ENCODE measurements at regions not wholly inside any gene's neighbourhood (a gene's known extent, or its start where the extent isn't known, plus 50 kb on each side); places are given as distances from the start of the nearest gene placed in this dataset.

DNA sequence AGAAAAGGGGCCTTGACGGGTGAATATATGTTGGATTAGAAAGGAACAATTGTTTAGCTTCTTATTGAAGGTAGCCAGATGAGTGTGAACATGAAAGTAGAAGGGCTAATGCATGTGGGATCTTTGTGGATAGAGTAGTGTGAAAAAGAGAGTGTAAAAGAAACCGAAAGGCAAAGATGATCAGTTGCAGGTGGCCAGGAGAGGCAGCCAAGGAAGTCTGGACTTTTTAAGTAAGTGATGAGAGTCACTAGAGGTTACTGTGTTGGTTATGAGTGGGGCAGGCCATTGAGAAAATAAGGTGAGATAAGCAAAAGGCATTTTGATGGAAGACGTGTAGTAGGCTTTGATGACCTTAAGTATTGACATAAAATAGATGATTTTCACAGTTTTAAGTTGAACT is 64.7 kb upstream of the ETV1 start:
- Histone ChIP-seq H3K36me3 (ENCODE audit: insufficient read depth, low read length, poor library complexity, severe bottlenecking) (no peaks in the 10 kb centered on the region), H3K27ac (ENCODE audit: low read depth, low read length, poor library complexity, severe bottlenecking) (no peak overlapping the region), H3K4me1 (ENCODE audit: insufficient read depth, low read length, poor library complexity, severe bottlenecking) (no peaks in the 10 kb centered on the region), H3K27me3 (replicated peaks; ENCODE audit: insufficient read depth, low read depth, low read length, poor library complexity) (no peaks in the 10 kb centered on the region), H3K4me3 (ENCODE audit: low read depth, low read length, poor library complexity, severe bottlenecking) (no peak overlapping the region), H3K9me3 (ENCODE audit: low read depth, low read length, poor library complexity, severe bottlenecking) (no peaks in the 10 kb centered on the region)
- TF ChIP-seq, protein P1, sequence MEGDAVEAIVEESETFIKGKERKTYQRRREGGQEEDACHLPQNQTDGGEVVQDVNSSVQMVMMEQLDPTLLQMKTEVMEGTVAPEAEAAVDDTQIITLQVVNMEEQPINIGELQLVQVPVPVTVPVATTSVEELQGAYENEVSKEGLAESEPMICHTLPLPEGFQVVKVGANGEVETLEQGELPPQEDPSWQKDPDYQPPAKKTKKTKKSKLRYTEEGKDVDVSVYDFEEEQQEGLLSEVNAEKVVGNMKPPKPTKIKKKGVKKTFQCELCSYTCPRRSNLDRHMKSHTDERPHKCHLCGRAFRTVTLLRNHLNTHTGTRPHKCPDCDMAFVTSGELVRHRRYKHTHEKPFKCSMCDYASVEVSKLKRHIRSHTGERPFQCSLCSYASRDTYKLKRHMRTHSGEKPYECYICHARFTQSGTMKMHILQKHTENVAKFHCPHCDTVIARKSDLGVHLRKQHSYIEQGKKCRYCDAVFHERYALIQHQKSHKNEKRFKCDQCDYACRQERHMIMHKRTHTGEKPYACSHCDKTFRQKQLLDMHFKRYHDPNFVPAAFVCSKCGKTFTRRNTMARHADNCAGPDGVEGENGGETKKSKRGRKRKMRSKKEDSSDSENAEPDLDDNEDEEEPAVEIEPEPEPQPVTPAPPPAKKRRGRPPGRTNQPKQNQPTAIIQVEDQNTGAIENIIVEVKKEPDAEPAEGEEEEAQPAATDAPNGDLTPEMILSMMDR (conservative IDR thresholded peaks at IDR 0.05; ENCODE audit: low read depth, low read length): no peak
- no peak for TF ChIP-seq EZH2 (IDR thresholded peaks at IDR 0.05; ENCODE audit: borderline replicate concordance, low read depth, low read length, poor library complexity, severe bottlenecking)
- ChIA-PET POLR2A (ENCODE audit: low non-redundant PET) (no interaction called here), CTCF (no interaction called here)
- intact Hi-C loops (cut with micrococcal nuclease; ENCODE audit: unreplicated experiment): no loop called here
- DNase-seq (ENCODE audit: low spot score): no peak
- BruUV-seq (replicated peaks): no TSS peak

DNA sequence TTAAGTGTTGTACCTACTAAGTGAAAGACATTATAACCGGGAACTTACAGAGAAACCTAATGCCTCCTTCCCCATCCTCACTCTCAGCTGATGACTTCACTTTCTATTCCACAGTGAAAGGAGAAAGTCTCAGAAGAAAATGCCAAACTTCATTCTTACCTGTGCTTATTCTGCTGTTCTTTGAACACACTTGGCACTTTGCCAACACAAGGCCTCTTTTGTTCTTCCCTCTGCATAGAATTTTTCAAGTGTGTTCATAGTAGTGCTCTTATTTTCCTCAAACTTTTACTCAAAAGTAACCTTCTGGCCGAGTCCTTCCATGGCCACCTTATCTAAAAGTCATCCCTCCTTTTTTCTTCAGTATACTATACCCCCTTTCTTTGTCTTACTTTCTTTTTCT is 59.4 kb upstream of the ETV1 start:
- Histone ChIP-seq H3K36me3 (ENCODE audit: insufficient read depth, low read length, poor library complexity, severe bottlenecking) (no peaks in the 10 kb centered on the region), H3K27me3 (replicated peaks; ENCODE audit: insufficient read depth, low read depth, low read length, poor library complexity) (no peaks in the 10 kb centered on the region), H3K27ac (ENCODE audit: low read depth, low read length, poor library complexity, severe bottlenecking) (no peak overlapping the region), H3K9me3 (ENCODE audit: low read depth, low read length, poor library complexity, severe bottlenecking) (no peaks in the 10 kb centered on the region), H3K4me3 (ENCODE audit: low read depth, low read length, poor library complexity, severe bottlenecking) (no peak overlapping the region), H3K4me1 (ENCODE audit: insufficient read depth, low read length, poor library complexity, severe bottlenecking) (no peaks in the 10 kb centered on the region)
- ChIA-PET CTCF (no interaction called here), POLR2A (ENCODE audit: low non-redundant PET) (no interaction called here)
- TF ChIP-seq, protein P1 (conservative IDR thresholded peaks at IDR 0.05; ENCODE audit: low read depth, low read length): no peak
- TF ChIP-seq EZH2 (IDR thresholded peaks at IDR 0.05; ENCODE audit: borderline replicate concordance, low read depth, low read length, poor library complexity, severe bottlenecking): no peak
- DNase-seq (ENCODE audit: low spot score): no peak
- intact Hi-C loops (cut with micrococcal nuclease; ENCODE audit: unreplicated experiment): no loop called here
- BruUV-seq (replicated peaks): no TSS peak

DNA sequence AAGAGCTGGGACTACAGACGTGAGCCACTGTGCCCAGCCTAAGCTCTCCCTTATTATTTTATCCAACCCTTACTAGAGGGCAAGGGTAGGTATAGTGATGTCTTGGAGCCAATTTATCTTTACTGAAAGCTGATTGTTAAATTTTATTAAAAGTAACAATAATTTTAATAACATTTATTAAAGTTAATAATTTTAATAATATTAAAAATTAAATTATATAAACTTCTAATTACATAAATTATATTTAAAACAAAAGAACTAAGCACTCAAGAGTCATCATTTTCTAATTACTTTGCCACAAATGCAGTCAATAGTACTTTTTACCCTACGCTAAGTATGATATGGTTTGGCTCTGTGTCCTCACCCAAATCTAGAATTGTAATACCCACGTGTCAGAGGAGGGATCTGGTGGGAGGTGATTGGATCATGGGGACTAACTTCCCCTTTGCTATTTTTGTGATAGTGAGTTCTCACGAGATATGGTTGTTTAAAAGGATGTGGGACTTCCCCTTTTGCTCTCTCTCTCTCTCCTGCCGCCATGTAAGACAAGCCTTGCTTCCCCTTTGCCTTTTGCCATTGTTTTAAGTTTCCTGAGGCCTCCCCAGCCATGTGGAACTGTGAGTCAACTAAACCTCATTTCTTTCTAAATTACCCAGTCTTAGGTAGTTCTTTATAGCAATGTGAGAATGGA is 58.4 kb upstream of the ETV1 start:
- Histone ChIP-seq H3K4me1 (ENCODE audit: insufficient read depth, low read length, poor library complexity, severe bottlenecking) (no peaks in the 10 kb centered on the region), H3K27ac (ENCODE audit: low read depth, low read length, poor library complexity, severe bottlenecking) (no peak overlapping the region), H3K9me3 (ENCODE audit: low read depth, low read length, poor library complexity, severe bottlenecking) (no peaks in the 10 kb centered on the region), H3K27me3 (replicated peaks; ENCODE audit: insufficient read depth, low read depth, low read length, poor library complexity) (no peaks in the 10 kb centered on the region), H3K4me3 (ENCODE audit: low read depth, low read length, poor library complexity, severe bottlenecking) (no peak overlapping the region), H3K36me3 (ENCODE audit: insufficient read depth, low read length, poor library complexity, severe bottlenecking) (no peaks in the 10 kb centered on the region)
- TF ChIP-seq, protein P1 (conservative IDR thresholded peaks at IDR 0.05; ENCODE audit: low read depth, low read length): no peak
- TF ChIP-seq EZH2 (IDR thresholded peaks at IDR 0.05; ENCODE audit: borderline replicate concordance, low read depth, low read length, poor library complexity, severe bottlenecking): no peak
- intact Hi-C loops (cut with micrococcal nuclease; ENCODE audit: unreplicated experiment): no loop called here
- DNase-seq (ENCODE audit: low spot score): no peak
- no TSS peak for BruUV-seq (replicated peaks)
- ChIA-PET POLR2A (ENCODE audit: low non-redundant PET) (no interaction called here), CTCF (no interaction called here)

Measured in A673 (cell line).